Endothelial cell of umbilical vein (primary cell): ENCODE measurements at regions not wholly inside any gene's neighbourhood (a gene's known extent, or its start where the extent isn't known, plus 50 kb on each side); places are given as distances from the start of the nearest gene placed in this dataset.

Experiments used
- BruUV-seq: library from RNA; stranded (reverse); fragments of 400-500 nt; replicated peaks from 2 replicates; lab custom pipeline; 2021; lab: Mats Ljungman, UMichigan
- CTCF ChIA-PET: fragments of 300-600, 350-600 bp; sonication (Branson Sonifier 250); formaldehyde crosslinking; loops from one replicate; lab custom pipeline; 2021; ENCODE audit warnings: antibody characterized with exemption, inconsistent platforms; lab: Charles Lee
- POLR2A ChIA-PET: fragments of 300-600, 350-600 bp; sonication (Branson Sonifier 250); formaldehyde crosslinking; loops from one replicate; lab custom pipeline; 2021; ENCODE audit warnings: antibody characterized with exemption, inconsistent platforms; lab: Charles Lee
- DNase-seq: peaks from one replicate; pipeline ENCODE4 v3.0.0-alpha.2; 2011; ENCODE audit warnings: low read depth, low spot score
- FAIRE-seq: peaks from 2 replicates; lab custom pipeline; 2011; peaks lifted over from hg19 to GRCh38; lab: Jason Lieb, UNC
- H2AFZ ChIP-seq: 2 replicates; pipeline ENCODE4 v1.6.0; 2012; ENCODE audit warnings: low read depth, low read length, control low read depth, inconsistent platforms
- H3K27ac ChIP-seq: 2 replicates; pipeline ENCODE4 v1.5.1; 2011; ENCODE audit warnings: low read depth, mild to moderate bottlenecking, control low read depth, low read length, moderate library complexity; ENCODE audit not compliant: insufficient read depth
- H3K27me3 ChIP-seq, 2 experiments: 2 replicates each; pipeline versions ENCODE4 v1.6.0 to v1.6.1; 2011; ENCODE audit warnings: low read length in 2 of 2, mixed read lengths in 1 of 2; ENCODE audit not compliant: control insufficient read depth in 2 of 2, insufficient read depth in 2 of 2
- H3K36me3 ChIP-seq, 2 experiments: 2 replicates in 1 of 2; 3 replicates in 1 of 2; pipeline ENCODE4 v1.5.1; 2011; ENCODE audit warnings: low read length in 2 of 2, mild to moderate bottlenecking in 1 of 2, moderate library complexity in 1 of 2; ENCODE audit not compliant: control insufficient read depth in 2 of 2, insufficient read depth in 2 of 2; ENCODE audit errors: extremely low read depth in 1 of 2
- H3K4me1 ChIP-seq: 3 replicates; pipeline ENCODE4 v1.5.1; 2011; ENCODE audit warnings: mild to moderate bottlenecking, low read length; ENCODE audit not compliant: control insufficient read depth, insufficient read depth; ENCODE audit errors: extremely low read depth
- H3K4me2 ChIP-seq: 2 replicates; pipeline ENCODE4 v1.6.1; 2011; ENCODE audit warnings: low read length, control low read depth, mixed read lengths; ENCODE audit not compliant: insufficient read depth
- H3K4me3 ChIP-seq, 3 experiments: fragments of 200-600 bp in 1 of 3; sonication (generic), shearing (Covaris generic) in 1 of 3; replicated peaks in 1 of 3; 2 replicates each; pipeline ENCODE4 v1.5.1; 2011 to 2016; ENCODE audit warnings: control low read depth in 3 of 3, low read length in 3 of 3, mild to moderate bottlenecking in 2 of 3, inconsistent platforms in 1 of 3, low read depth in 1 of 3, moderate library complexity in 1 of 3; ENCODE audit not compliant: insufficient read depth in 1 of 3
- H3K79me2 ChIP-seq: 2 replicates; pipeline ENCODE4 v1.6.0; 2012; ENCODE audit warnings: low read length, inconsistent platforms; ENCODE audit not compliant: control insufficient read depth, insufficient read depth
- H3K9ac ChIP-seq: replicated peaks from 2 replicates; pipeline ENCODE3; 2011; ENCODE audit warnings: low read length, control low read depth; ENCODE audit not compliant: insufficient read depth; ENCODE audit errors: extremely low read depth
- H3K9me1 ChIP-seq: replicated peaks from 3 replicates; pipeline ENCODE4 v1.6.0; 2011; ENCODE audit warnings: mild to moderate bottlenecking, low read length; ENCODE audit not compliant: control insufficient read depth, insufficient read depth; ENCODE audit errors: extremely low read depth
- H3K9me3 ChIP-seq: replicated peaks from 2 replicates; pipeline ENCODE4 v1.5.1; 2012; ENCODE audit warnings: low read length, inconsistent platforms; ENCODE audit not compliant: control insufficient read depth, insufficient read depth
- H4K20me1 ChIP-seq: replicated peaks from 2 replicates; pipeline ENCODE3; 2011; ENCODE audit warnings: mild to moderate bottlenecking, low read length; ENCODE audit not compliant: control insufficient read depth, insufficient read depth; ENCODE audit errors: extremely low read depth
- EZH2 ChIP-seq: IDR thresholded peaks from 2 replicates; pipeline ENCODE4 v1.6.1; 2012; ENCODE audit warnings: borderline replicate concordance, low read depth, mild to moderate bottlenecking, moderate library complexity, low read length, inconsistent platforms; ENCODE audit not compliant: severe bottlenecking
- FOS ChIP-seq: IDR thresholded peaks from 2 replicates; pipeline ENCODE4 v1.6.1; 2011; ENCODE audit warnings: mild to moderate bottlenecking, low read length, moderate library complexity, borderline replicate concordance; ENCODE audit not compliant: insufficient read depth
- GATA2 ChIP-seq: IDR thresholded peaks from 2 replicates; pipeline ENCODE4 v1.7.0; 2011; ENCODE audit warnings: low read depth, mild to moderate bottlenecking, moderate library complexity, mixed read lengths, low read length; ENCODE audit not compliant: insufficient read length, insufficient read depth
- JUN ChIP-seq: IDR thresholded peaks from 2 replicates; pipeline ENCODE4 v1.6.1; 2011; ENCODE audit warnings: borderline replicate concordance, low read depth; ENCODE audit not compliant: insufficient read length, insufficient read depth
- MAX ChIP-seq: IDR thresholded peaks from 2 replicates; pipeline ENCODE4 v1.6.1; 2011; ENCODE audit not compliant: insufficient read depth, insufficient read length
- MYC ChIP-seq: IDR thresholded peaks from one replicate; pipeline ENCODE4 v1.6.1; 2011; ENCODE audit warnings: mild to moderate bottlenecking, low read depth, low read length
- POLR2A ChIP-seq: IDR thresholded peaks from 2 replicates; pipeline ENCODE4 v1.6.1; 2012; ENCODE audit warnings: low read depth, mild to moderate bottlenecking, control low read depth, low read length
- POLR2AphosphoS5 ChIP-seq: IDR thresholded peaks from 2 replicates; pipeline ENCODE4 v1.6.1; 2012; ENCODE audit warnings: low read depth, mild to moderate bottlenecking, control low read depth, low read length, moderate library complexity; ENCODE audit not compliant: insufficient read depth
- dilution Hi-C: fragments of 300-500 bp; cut with MboI; formaldehyde crosslinking; loops from one replicate; pipeline ENCODE4 v1.15.0; 2019; ENCODE audit warnings: low sequenced_read_pairs; ENCODE audit not compliant: extremely low pct_ligation_motif_present
- intact Hi-C: fragments of 100-400 bp; cut with micrococcal nuclease; formaldehyde crosslinking; loops from one replicate; pipeline ENCODE4 v1.10.0; 2022
- TF ChIP-seq, protein P1 (sequence below), 2 donors: IDR thresholded peaks; 1 replicate in 1 of 2; 2 replicates in 1 of 2; pipeline ENCODE4 v1.5.1; 2011; ENCODE audit warnings: low read length in 2 of 2, mild to moderate bottlenecking in 2 of 2, moderate library complexity in 2 of 2, control low read depth in 1 of 2, inconsistent platforms in 1 of 2, low read depth in 1 of 2; ENCODE audit not compliant: insufficient read depth in 1 of 2; ENCODE audit errors: extremely low read depth in 1 of 2

- Histone ChIP-seq H3K79me2 (no peaks in the 10 kb centered on the region), H3K4me2 (no peak overlapping the region), H3K4me3 (no peak overlapping the region), H4K20me1 (no peaks in the 10 kb centered on the region), H3K27me3 (no peaks in the 10 kb centered on the region), H3K27ac (no peak overlapping the region), H3K9me1 (no peaks in the 10 kb centered on the region), H3K4me1 (no peaks in the 10 kb centered on the region), H2AFZ (no peak overlapping the region), H3K9me3 (no peaks in the 10 kb centered on the region), H3K9ac (no peak overlapping the region), H3K36me3 (no peaks in the 10 kb centered on the region)
- no TSS peak for BruUV-seq
- FAIRE-seq (no peak), DNase-seq (no peak)
- ChIA-PET CTCF (no interaction called here), POLR2A (no interaction called here)
- TF ChIP-seq FOS (no peak), GATA2 (no peak), EZH2 (no peak), POLR2A (no peak), MYC (no peak), JUN (no peak), POLR2AphosphoS5 (no peak), MAX (no peak)
- TF ChIP-seq, protein P1, sequence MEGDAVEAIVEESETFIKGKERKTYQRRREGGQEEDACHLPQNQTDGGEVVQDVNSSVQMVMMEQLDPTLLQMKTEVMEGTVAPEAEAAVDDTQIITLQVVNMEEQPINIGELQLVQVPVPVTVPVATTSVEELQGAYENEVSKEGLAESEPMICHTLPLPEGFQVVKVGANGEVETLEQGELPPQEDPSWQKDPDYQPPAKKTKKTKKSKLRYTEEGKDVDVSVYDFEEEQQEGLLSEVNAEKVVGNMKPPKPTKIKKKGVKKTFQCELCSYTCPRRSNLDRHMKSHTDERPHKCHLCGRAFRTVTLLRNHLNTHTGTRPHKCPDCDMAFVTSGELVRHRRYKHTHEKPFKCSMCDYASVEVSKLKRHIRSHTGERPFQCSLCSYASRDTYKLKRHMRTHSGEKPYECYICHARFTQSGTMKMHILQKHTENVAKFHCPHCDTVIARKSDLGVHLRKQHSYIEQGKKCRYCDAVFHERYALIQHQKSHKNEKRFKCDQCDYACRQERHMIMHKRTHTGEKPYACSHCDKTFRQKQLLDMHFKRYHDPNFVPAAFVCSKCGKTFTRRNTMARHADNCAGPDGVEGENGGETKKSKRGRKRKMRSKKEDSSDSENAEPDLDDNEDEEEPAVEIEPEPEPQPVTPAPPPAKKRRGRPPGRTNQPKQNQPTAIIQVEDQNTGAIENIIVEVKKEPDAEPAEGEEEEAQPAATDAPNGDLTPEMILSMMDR (IDR thresholded peaks at IDR 0.05; ENCODE audit: extremely low read depth in 1 of 2, insufficient read depth in 1 of 2, low read depth in 1 of 2, low read length in 2 of 2), result no peak
- dilution Hi-C loops (no loop called here), intact Hi-C loops (no loop called here)
These were observed 247.7 kb downstream of the SOCS6 start for GRCh38 chr18:70536370-70537062.
